ENCODE measurements at regions not wholly inside any gene's neighbourhood (a gene's known extent, or its start where the extent isn't known, plus 50 kb on each side); places are given as distances from the start of the nearest gene placed in this dataset.

DNA sequence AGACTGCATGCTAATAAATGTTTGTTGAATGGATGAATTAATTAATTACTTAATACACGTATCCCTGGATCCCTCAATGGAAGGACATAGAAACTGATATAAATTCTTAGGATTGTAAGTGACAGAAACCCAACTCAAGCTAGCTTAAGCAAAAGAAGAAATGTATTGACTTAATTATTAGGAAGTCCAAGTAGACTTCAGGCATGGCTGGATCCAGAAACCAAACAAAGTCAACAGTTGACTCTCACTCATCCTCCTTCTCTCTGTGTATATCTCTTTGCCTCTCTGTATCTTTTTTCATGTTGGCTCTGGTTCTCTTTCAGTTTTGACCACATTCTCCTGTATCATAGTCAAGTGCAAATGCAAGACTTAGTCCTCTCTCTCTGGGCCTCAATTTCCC is 82.0 kb upstream of the CTNNBL1 start:
- no peak overlapping the region for H3K27ac ChIP-seq
- H3K4me3 ChIP-seq = no peak overlapping the region
- TF ChIP-seq POLR2A (IDR thresholded peaks at IDR 0.05) (no peak), POLR2AphosphoS5 (IDR thresholded peaks at IDR 0.05; ENCODE audit: insufficient read depth in 1 of 2, low read depth in 1 of 2) (no peak)
- TF ChIP-seq, protein P1, sequence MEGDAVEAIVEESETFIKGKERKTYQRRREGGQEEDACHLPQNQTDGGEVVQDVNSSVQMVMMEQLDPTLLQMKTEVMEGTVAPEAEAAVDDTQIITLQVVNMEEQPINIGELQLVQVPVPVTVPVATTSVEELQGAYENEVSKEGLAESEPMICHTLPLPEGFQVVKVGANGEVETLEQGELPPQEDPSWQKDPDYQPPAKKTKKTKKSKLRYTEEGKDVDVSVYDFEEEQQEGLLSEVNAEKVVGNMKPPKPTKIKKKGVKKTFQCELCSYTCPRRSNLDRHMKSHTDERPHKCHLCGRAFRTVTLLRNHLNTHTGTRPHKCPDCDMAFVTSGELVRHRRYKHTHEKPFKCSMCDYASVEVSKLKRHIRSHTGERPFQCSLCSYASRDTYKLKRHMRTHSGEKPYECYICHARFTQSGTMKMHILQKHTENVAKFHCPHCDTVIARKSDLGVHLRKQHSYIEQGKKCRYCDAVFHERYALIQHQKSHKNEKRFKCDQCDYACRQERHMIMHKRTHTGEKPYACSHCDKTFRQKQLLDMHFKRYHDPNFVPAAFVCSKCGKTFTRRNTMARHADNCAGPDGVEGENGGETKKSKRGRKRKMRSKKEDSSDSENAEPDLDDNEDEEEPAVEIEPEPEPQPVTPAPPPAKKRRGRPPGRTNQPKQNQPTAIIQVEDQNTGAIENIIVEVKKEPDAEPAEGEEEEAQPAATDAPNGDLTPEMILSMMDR (IDR thresholded peaks at IDR 0.05) = no peak
- no peaks in the 10 kb centered on the region for H3K27me3 ChIP-seq
- H3K4me1 ChIP-seq = no peaks in the 10 kb centered on the region
- H3K36me3 ChIP-seq = no peaks in the 10 kb centered on the region
- intact Hi-C loops (cut with DNase I) = no loop called here
- no peak for DNase-seq (ENCODE audit: extremely low spot score in 2 of 2)
- no peaks in the 10 kb centered on the region for H3K9me3 ChIP-seq

DNA sequence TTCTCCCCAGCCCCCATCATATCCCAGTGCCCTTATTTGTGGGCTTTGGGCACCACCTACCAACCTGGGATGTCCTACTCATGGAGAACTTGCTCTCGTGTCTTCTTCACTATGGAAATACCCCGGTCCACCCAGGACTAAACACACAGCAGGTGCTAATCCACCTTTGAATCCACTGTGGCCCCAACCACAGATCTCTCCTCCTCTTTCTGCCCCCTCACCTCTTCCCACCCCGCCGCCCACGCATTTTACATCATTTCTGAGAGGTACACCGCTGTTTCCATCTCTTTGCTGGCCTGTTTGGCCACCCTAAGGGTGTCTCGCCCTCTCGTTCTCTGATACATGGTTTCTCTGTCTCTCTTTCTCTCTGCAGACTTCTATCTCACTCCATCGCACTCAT is 82.5 kb upstream of the CTNNBL1 start:
- intact Hi-C loops (cut with DNase I) = no loop called here
- H3K4me3 ChIP-seq = no peak overlapping the region

DNA sequence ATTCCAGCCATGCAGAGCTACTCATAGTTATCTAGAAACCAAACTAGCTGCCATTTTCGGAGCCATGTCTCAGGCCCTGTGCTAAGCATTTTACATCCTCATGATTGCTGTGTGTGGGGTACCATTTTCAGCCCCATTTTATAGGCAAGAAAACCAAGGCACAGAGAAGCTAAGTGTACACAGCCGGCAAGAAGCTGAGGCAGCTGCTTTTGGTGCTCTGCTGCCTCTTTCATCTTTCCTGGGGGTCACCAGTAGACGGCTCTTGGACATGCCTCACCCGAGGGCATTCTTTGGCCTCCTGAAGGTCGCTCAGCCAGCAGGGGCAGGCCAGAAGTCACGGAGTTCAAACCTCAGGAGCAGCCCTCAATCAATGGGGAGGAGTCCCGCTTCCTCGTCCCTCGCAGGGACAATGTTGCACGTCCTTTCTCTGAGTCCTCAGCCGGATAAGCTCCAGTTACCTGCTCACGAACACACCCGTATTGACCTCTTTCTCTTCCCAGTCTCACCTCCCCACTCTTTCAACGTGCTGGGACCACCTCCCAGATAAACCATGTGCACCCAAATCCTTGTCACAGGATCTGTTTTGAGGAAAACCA is 82.6 kb upstream of the BLCAP start:
- H3K9me3 ChIP-seq = no peaks in the 10 kb centered on the region
- no peaks in the 10 kb centered on the region for H3K27me3 ChIP-seq
- TF ChIP-seq POLR2A (IDR thresholded peaks at IDR 0.05) (no peak), POLR2AphosphoS5 (IDR thresholded peaks at IDR 0.05; ENCODE audit: insufficient read depth in 1 of 2, low read depth in 1 of 2) (no peak)
- H3K4me1 ChIP-seq = no peaks in the 10 kb centered on the region
- DNase-seq (ENCODE audit: extremely low spot score in 2 of 2) = no peak
- no peak overlapping the region for H3K27ac ChIP-seq
- H3K4me3 ChIP-seq = no peak overlapping the region
- intact Hi-C loops (cut with DNase I) = no loop called here
- H3K36me3 ChIP-seq = no peaks in the 10 kb centered on the region

More for the DNA sequence above, 82.5 kb upstream of the CTNNBL1 start:
- no peaks in the 10 kb centered on the region for H3K9me3 ChIP-seq
- no peaks in the 10 kb centered on the region for H3K36me3 ChIP-seq
- no peaks in the 10 kb centered on the region for H3K4me1 ChIP-seq
- H3K27ac ChIP-seq = no peak overlapping the region
- no peaks in the 10 kb centered on the region for H3K27me3 ChIP-seq
- no peak for TF ChIP-seq POLR2A (IDR thresholded peaks at IDR 0.05)
- TF ChIP-seq, protein P1 (IDR thresholded peaks at IDR 0.05) = no peak
- TF ChIP-seq POLR2AphosphoS5 (IDR thresholded peaks at IDR 0.05; ENCODE audit: insufficient read depth in 1 of 2, low read depth in 1 of 2) = no peak
- no peak for DNase-seq (ENCODE audit: extremely low spot score in 2 of 2)

DNA sequence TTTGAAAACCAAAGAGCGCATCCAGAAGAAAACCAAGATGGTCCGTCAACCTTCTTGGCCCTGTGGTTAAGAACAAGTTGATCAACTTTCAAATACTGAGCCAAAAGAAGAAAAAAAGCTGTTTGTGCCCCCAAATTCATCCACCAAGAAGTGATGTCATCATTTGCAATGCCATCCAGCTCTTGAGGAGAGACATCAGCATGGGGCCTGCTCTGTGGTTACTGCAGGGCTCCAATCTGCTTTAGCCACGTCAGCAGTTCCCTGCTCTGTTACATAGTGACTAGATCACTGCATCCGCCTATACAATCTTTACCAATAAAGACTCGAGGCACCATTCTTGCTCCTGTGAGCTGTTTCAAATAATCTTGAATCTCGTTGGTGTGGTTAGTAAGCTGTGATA is 75.0 kb upstream of the BLCAP start:
- H3K4me3 ChIP-seq = no peak overlapping the region
- H3K4me1 ChIP-seq = no peaks in the 10 kb centered on the region
- no peaks in the 10 kb centered on the region for H3K27me3 ChIP-seq
- DNase-seq (ENCODE audit: extremely low spot score in 2 of 2) = no peak
- H3K9me3 ChIP-seq = no peaks in the 10 kb centered on the region
- H3K27ac ChIP-seq = no peak overlapping the region
- intact Hi-C loops (cut with DNase I) = no loop called here
- TF ChIP-seq POLR2AphosphoS5 (IDR thresholded peaks at IDR 0.05; ENCODE audit: insufficient read depth in 1 of 2, low read depth in 1 of 2) = no peak
- TF ChIP-seq, protein P1 (IDR thresholded peaks at IDR 0.05) = no peak
- no peak for TF ChIP-seq POLR2A (IDR thresholded peaks at IDR 0.05)
- H3K36me3 ChIP-seq = no peaks in the 10 kb centered on the region

DNA sequence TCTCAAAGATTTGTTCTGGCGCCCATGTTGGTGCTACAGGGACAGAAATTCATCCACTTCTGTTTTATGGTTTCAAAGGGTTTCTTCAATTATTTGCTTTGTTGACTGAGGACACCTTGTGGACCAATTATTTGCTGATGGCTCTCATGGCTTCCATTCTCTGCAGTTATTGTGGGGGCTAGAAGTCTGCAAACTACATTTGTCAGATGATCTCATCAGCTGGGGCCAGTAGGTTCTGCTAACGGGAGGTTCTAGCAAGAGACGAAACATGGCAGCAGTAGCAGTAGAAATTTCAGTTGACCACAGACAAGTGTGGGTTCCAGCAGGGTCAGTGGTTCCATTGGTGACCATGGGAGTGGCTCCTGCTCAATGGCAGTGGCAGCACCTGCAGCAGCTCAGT is 72.8 kb upstream of the BLCAP start:
- no peaks in the 10 kb centered on the region for H3K4me1 ChIP-seq
- no peak for DNase-seq (ENCODE audit: extremely low spot score in 2 of 2)
- no peak overlapping the region for H3K27ac ChIP-seq
- H3K36me3 ChIP-seq = no peaks in the 10 kb centered on the region
- TF ChIP-seq, protein P1 (IDR thresholded peaks at IDR 0.05) = no peak
- intact Hi-C loops (cut with DNase I) = no loop called here
- no peak overlapping the region for H3K4me3 ChIP-seq
- H3K27me3 ChIP-seq = no peaks in the 10 kb centered on the region
- no peaks in the 10 kb centered on the region for H3K9me3 ChIP-seq
